Central memory CD4-positive, alpha-beta T cell (primary cell): ENCODE measurements at regions not wholly inside any gene's neighbourhood (a gene's known extent, or its start where the extent isn't known, plus 50 kb on each side); places are given as distances from the start of the nearest gene placed in this dataset.
"Not testable (repeated sequence)": the region's sequence is repeated elsewhere in the genome, so short reads cannot be mapped to it uniquely, and the experiment has no call there.

ENCODE experiments used
- DNase-seq: peaks from one replicate; pipeline ENCODE4 v3.0.0; 2022

- DNase-seq: no peak
Measured at GRCh38 chr22:22785316-22786065, 102.1 kb upstream of the IGLL5 start.

GRCh38 chr22:22786301-22787115 is 101.1 kb upstream of the IGLL5 start:
- no peak for DNase-seq

- no peak for DNase-seq
Measured at GRCh38 chr22:22787151-22787550, 100.5 kb upstream of the IGLL5 start.

GRCh38 chr22:22787786-22788459 is 99.7 kb upstream of the IGLL5 start:
- peak; percentile 66 for DNase-seq

- DNase-seq: no peak
Measured at GRCh38 chr22:22788460-22789037, 99.1 kb upstream of the IGLL5 start.

GRCh38 chr22:22789233-22789921 is 98.2 kb upstream of the IGLL5 start:
- DNase-seq: no peak

- DNase-seq: no peak
Measured at GRCh38 chr22:22789922-22790845, 97.4 kb upstream of the IGLL5 start.

- DNase-seq: no peak
Measured at GRCh38 chr22:22791438-22792181, 96.0 kb upstream of the IGLL5 start.

GRCh38 chr22:22792205-22792786 is 95.3 kb upstream of the IGLL5 start:
- DNase-seq: not testable (repeated sequence)

- DNase-seq: not testable (repeated sequence)
Measured at GRCh38 chr22:22795639-22796038, 92.0 kb upstream of the IGLL5 start.

GRCh38 chr22:22796724-22797123 is 90.9 kb upstream of the IGLL5 start:
- no peak for DNase-seq

- DNase-seq: no peak
Measured at GRCh38 chr22:22798232-22798616, 89.4 kb upstream of the IGLL5 start.

- DNase-seq: no peak
Measured at GRCh38 chr22:22798716-22799115, 88.9 kb upstream of the IGLL5 start.

GRCh38 chr22:22799561-22799960 is 88.1 kb upstream of the IGLL5 start:
- no peak for DNase-seq

- DNase-seq: no peak
Measured at GRCh38 chr22:22800716-22801115, 86.9 kb upstream of the IGLL5 start.

GRCh38 chr22:22802339-22802970 is 85.2 kb upstream of the IGLL5 start:
- DNase-seq: peak; percentile 43

GRCh38 chr22:22803285-22803853 is 84.2 kb upstream of the IGLL5 start:
- DNase-seq: no peak

- DNase-seq: peak; percentile 59
Measured at GRCh38 chr22:22810018-22810427, 77.6 kb upstream of the IGLL5 start.

GRCh38 chr22:22810471-22810870 is 77.1 kb upstream of the IGLL5 start:
- DNase-seq: no peak
